CD4-positive, alpha-beta T cell treated with Interleukin-10 for 1 hour (primary cell): ENCODE measurements at regions not wholly inside any gene's neighbourhood (a gene's known extent, or its start where the extent isn't known, plus 50 kb on each side); places are given as distances from the start of the nearest gene placed in this dataset.

Experiments used
- DNase-seq: peaks from one replicate; pipeline ENCODE4 v3.0.0-alpha.2; 2020

DNA sequence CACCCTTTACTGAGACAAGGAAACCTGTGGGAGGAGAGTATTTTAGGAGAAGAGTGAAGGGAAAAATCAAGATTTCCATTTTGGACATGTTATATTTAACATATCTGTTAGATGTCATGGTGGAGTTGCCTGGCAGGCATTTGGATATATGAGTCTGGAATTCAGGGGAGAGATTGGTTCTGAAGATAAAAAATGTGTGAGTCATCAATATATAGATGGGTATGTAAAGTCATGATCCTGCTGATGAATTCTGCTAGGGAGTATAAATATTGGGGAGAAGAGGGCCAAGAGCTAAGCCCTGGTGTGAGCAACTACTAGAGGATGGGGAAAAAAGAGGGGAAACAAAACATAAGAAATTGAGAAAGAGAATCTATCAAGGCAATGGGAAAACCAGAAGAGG lies 151.3 kb upstream of the SOX9 start:
- no peak for DNase-seq

DNA sequence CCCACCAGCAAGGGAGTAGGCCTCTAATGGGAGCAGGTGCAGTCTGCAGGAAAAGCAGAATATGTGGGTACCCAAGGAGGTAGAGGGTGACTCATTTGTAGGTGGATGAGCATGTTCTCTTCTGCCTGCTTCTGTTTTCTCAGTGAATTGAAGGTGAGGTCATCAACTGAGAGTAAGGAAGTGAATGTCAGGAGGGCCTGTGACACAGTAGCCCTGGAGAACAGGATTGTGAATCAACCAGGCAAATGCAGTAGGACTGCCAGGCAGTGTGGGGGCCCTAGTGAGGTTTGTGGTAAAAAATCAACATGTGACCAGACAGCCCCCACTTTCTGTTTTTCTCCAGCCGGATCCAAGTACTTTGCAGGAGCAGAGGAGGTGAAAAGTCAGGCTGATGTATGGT lies 150.5 kb upstream of the SOX9 start:
- no peak for DNase-seq

DNA sequence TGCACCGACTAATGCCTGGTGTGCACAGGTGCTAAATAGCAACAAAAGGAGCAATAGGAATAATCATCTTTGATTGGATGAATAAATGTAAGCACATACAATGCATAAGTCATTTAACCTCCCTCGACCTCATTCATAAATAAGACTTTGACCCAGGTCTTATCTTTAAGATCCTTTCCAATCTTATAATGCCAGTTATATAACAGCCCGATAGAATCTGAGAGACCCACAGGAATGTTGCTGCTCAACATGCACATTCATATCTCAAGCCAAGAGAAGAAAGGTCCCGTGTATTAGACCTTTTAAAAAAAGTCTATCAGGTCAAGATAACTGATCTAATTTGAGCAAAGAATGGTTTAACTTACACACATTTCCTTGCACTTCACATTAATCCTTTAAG lies 146.8 kb upstream of the SOX9 start:
- DNase-seq = no peak

DNA sequence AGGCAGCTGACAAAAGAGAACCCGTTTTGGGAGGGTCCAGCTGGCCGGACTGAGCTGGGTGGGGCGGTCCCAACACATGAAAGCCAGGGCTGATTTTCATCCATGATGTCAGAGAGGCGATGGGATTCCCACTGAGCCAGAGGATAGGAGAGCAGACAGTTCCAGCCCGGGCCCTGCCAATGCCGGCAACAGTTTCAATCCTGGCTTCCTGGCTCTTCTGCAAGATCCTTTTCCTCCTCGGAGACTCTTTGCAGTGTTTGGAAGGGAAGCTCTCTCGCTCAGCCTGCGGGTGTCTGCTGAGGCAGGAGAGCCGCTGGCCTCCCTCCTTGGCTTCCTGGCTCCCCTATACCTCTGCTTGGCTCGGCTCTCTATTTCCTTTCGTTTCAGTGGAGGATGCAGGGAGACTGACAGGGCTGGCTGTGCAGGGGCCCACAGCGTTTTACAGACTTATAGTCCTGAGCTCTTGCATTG lies 145.5 kb upstream of the SOX9 start:
- no peak for DNase-seq

DNA sequence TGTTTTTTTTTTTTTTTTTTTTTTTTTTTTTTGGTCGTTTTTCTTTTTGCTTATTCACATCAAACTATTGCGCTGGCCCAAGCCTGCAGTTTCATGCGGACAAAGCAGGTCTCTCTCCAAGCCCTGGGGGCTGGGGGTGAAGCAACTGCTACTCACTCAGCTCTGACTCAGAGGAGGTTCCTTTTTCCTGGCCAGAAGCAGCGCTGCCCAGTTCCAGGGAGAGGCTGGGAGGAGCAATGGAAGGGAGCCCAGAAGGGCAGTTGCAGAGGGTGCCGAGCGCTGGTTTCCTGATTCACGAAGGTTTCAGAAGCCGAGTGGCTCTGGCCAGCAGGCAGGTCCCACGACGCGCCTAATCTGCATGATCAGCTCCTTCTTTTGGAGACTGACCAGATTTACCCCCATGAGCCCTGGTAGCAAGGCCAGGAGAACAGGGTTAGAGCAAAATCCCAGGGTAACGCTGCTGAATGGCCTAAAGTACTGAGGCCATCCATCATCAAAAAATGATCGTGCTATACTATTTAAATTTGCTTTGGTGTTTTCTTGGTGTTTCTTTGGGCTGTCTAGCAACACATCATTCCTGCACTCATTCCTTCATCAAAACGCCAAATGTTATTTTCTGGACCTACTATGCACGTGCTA lies 144.7 kb upstream of the SOX9 start:
- DNase-seq = no peak

DNA sequence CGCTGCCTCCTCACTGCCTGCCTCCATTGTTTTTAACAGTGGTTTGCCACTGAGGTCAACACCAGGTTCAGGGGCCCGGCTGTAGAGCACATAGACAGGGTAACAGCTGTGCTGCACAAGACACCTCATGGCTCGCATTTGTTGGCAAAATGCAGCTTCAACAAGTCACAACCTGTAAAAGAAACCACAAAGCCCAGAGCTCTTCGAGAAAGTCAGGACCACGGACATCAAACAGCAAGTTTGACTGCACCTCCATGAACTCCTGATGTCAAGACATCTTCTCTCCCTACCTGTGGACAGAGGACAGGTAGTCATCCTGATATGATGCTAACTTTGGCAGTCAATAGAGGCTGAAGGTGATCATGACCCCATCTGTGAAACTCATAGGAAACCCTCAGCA lies 142.4 kb upstream of the SOX9 start:
- DNase-seq = no peak

DNA sequence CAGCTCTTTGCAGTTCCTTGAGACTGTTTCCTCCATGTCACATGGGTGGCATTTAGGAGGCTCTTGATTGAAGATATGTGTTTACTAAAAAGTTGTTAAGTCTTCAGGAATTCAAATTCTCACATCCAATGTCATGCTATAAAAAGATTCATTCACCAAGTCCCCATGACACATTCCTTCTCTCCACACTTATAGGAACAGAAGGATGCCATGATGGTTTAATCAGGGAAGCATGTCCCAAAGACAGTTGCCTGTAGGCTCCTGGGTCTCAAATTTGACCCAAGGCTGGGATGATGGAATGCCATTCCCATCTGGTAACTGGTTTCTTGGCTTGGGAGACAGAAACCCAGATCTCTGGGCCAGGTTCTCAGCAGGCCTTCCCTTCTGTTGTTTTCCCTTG lies 140.6 kb upstream of the SOX9 start:
- no peak for DNase-seq

DNA sequence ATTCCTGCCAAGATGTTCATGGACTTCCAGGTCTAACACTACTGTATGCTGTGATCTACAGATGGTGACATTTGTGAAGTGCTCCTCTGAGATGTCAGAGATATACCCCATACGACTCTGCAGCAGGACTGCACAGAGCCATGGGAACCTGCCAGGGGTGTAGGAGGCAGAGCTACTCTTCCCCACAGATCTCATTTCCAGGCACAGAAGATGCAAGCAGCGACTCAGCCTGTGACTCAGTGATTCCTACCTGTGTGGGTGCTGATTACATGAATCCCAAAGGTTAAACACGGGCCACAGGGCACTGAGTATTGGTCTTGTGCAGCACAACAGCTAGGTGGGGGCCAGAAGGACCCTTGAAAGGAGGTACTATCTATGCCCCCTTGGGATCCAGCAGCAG lies 137.0 kb upstream of the SOX9 start:
- DNase-seq = no peak

DNA sequence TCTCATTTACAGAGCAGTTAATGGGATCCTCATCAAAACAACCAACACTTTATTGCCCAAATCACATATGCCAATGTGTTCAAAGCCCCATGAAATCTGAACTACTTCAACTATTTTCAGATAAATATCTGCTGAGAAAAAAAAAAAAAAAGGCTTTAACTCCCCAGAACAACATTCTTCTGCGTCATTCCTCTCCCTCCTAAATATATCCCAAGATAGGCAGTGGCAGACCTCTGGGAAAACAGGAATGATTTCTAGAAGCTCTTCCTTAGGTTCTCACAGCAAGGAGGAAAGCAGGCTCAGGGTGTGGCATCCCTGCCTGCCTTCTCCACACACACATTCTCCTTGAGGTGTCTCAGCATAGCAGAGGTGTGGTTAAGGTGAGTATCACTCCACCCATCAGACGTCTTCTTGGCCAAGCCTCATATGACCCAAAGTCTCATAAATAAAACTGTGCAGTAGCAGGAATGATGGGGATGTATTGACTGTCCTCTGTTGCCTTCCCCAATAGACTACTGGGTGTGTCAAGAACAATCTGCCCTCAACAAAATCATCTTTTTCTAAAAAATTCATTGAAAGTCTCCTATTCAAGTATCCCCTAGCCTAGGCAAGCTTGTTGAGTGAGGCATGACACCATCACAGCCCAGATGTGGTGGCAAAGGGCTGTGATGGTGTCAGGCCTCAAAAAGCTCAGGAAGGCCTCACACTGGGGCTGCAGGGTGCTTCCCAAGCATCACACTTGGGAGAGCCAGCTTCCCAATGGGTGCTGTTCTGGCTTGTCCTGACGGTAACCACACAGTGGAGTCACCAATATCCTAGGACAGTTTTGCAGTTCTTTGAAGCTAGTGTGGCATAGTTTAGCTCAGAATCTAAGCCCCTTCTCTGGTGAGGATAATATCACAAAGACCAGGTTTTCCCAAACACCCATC lies 135.4 kb upstream of the SOX9 start:
- DNase-seq = no peak

DNA sequence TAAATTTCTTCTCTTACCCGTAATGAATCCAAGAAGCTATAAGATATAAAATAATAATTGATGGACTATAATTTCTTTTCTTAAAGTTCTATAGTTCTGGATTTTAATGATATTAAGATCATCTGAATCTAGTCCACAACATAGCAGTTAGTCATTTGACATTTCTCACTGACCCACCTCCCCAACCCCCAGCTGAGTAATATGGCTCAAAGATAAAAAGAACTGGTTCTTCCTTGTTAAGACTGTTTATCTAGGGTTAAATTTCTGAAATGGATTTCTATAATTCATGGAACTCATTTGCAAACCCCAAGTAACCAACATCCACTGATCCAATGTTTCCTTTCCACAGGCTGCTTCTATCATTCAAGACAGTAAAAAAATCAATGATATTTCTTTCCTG lies 133.9 kb upstream of the SOX9 start:
- no peak for DNase-seq

DNA sequence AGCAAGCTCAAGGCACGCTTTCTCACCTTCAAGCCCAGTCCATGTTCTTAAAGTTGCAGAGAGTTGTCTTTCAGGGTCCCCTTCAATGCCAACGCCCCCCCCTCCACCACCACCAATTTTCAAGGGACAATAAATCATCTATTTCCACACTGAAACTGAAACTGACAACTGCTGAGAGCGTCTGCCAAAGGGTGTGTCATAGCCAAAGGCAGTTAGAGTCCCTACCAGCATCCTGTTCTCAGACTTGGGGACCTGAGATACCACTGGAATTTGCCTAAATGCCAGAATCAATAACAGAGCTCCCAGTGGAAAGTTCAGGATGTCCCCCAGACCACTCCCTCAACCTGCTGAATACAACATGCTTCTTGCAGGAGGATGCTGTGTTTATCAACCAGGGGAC lies 133.2 kb upstream of the SOX9 start:
- no peak for DNase-seq

DNA sequence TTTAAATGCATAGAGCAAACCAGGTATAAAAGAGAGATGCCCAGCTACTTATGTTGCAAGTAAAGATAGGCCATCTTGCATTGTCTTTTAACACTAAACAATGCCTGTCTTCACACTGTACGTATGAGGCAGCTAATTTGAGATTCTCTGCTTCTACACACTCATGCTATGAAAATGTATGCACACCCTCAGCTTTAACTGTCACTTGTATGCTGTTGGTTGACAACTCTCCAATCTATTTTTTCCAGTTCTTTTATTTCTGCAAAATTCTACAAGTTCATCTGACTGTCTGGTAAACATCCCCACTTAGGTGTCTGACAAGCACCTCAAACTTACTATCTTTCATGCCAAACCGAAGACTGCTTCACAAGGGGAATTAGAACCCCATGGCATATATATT lies 131.7 kb upstream of the SOX9 start:
- no peak for DNase-seq

DNA sequence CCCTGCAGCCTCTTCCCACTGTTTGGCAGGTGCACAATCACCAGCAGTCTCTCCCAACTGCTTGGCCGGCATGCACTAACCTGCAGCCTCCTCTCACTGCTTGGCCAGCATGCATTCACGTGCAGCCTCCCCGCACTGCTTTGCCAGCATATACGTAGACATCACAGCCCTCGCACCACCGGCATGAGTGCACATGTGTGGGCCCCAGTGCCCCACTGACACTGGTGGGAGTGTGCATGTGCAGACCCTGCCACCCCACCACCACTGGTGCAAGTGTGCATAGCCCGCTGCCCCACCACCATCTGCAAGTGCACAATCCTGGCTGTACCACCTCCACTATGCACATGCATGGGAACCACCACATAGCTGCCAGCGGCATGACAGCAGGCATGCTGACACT lies 127.5 kb upstream of the SOX9 start:
- DNase-seq = no peak

DNA sequence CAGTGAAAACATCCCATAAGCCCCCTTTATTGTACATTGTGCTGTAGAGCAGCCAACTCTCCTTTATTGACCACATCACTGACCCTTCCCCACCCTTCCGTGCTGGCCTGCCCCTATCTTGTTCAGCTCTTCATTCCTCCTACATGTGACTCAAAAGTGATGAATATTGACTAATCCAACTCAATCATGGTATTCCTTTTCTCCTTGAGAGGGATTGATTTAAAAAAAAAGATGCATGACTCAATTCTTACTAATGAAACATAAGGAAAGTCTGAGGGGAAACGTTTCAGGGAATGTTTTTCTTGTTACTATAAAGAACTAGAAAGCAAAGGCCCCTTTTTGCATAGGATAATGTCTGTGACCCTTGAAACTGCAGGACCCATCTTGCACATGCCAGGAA lies 125.2 kb upstream of the SOX9 start:
- no peak for DNase-seq

DNA sequence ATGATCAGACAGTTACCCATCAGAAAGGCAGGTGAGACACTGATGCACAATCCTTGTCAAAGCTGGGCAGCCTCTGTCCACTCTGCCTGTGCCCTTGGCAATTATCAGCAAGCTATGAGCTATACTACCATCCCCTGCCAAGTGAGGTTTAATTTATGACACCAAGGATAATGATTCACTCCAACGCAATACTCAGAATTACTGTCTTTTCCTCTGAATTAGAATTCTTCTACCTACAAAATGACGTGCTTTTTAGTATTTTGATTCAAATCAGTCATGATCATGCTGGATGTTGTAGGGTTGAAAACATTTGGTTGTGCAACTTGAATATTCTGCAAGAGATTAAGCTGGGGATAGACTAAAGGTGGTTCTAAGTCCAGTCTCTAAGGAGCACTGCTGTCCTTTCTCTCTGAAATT lies 116.8 kb upstream of the SOX9 start:
- DNase-seq = no peak

DNA sequence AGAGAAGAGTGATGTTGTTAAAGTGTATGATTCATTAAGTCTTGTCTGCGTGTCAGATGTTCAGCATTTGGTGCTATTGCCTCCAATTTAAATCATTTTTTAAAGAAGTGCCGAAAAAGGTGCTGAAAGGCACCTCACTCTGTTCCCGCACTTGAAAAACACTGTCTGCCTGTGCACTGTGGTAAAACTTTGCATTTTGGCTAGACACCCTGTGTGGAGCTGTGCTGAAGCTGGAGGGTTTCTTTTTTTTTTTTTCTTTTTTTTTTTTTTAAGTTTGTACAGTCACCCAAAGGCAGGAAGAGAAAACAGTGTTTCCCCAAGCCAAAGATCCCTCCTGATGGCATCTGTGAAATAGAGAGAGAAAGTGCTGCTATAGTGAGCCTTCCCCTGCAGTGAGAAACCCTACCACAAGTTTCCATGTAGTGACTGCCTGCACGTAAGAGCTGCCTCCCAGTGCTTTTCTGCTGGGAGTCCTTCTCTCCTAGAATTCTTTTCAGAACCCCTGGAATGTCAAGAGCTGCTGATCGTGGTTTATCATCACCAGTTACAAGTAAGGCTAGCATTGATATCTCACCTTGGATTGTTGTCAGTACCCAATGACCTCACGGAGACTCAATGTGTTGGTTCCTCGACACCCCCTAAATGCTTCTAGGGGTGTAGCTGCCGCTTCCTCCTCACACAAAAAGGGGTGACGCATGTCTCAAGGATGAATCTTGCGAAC lies 116.0 kb upstream of the SOX9 start:
- DNase-seq = no peak

DNA sequence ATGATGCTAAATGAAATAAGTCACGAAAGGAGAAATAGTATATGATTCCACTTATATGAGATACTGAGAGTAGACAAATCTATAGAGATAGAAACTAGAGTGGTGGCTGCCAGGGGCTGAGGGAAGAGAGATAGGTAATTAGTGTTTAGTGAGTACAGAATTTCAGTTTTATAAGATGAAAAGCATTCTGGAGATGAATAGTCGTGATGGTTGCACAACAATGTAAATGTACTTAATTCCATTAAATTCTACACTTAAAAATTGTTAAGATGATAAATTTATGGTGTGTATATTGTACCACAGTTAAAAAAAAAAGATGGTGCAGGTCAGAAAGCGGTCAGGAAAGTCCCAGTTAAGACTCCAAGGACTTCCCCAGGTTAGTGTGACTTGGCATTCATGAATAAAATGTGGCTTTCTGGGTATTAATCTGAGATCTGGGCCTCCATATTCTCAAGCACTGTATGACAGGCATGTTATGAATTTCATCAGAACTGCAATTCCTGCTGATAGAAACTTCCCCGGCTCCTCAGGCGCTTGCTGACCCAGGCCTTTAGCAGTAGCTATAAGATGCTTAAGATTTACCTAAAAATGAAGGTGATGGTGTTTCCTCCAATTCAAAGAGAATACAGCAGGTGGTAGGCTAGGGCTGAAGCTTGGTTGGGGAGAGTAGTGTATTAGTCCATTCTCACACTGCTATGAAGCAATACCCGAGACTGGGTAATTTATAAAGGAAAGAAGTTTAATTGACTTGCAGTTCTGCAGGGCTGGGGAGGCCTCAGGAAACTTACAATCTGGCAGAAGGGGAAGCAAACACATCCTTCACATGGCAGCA lies 115.3 kb upstream of the SOX9 start:
- no peak for DNase-seq

DNA sequence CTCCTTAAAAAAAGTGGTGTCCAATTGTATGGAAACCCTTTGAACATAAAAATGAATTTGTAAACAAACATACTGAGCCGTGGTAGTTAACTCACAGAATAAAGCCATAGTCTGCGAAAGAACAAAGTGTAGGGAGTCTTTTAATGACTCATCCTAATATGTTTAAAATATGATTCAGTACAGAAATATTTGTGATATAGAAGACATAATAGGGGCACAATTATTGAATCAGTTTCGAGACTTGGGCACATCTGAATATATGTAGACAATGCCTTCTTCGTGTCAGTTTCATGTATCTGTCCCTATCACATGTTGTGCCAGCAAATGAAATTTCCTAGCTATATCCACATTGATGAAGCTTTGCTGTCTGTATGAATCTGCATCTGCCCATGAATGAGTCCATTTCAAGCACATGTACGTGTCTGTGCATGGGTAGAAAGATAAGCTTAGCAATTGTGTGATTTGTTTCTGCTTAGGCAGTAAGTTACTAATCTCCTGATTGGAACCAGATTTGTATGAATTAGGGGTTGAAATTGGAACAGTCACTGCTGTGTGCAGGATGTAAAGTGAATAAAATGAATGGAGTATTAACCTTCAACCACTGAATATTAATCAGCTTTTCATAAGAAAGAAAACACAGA lies 112.5 kb upstream of the SOX9 start:
- DNase-seq = no peak

DNA sequence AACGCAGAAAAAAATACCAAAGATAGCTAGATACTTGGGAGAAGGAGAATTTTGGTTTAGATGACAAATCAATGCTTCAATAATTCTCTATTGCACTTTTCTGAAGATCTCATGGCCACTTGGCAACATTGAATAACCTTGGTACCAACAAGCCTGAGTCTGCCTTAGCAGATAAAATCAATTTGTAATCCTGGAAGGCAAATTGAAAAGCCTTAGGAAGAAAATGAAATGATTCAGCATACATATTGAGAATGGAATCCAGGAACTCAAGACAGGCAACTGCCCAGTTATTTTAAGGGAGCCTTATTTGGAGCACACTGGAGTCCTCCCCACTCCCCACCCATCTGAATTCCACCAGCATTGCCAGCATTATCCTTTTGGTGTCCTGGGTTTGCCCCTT lies 109.3 kb upstream of the SOX9 start:
- no peak for DNase-seq

DNA sequence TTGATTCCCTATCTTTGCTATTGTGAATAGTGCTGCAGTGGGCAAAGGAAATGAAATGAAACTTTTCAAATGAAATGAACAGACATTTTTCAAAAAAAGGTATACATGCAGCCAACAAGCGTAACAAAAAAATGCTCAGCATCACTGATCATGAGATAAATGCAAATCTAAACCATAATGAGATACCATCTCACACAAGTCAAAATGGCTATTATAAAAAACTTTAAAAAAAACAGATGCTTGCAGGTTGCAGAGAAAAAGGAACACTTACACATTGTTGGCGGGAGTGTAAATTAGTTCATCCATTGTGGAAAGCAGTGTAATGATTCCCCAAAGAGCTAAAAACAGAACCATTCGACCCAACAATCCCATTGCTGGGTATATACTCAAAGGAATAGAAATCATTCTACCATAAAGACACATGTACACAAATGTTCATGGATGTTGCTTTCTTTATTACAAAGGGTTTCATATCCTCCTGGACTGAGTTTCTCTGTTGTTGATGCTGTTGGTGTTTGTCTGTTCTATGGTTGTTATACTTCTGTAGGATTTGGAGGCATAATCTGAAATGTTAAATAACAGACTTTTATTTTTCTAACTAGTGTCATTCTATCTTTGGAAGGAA lies 99.3 kb upstream of the SOX9 start:
- DNase-seq = no peak

DNA sequence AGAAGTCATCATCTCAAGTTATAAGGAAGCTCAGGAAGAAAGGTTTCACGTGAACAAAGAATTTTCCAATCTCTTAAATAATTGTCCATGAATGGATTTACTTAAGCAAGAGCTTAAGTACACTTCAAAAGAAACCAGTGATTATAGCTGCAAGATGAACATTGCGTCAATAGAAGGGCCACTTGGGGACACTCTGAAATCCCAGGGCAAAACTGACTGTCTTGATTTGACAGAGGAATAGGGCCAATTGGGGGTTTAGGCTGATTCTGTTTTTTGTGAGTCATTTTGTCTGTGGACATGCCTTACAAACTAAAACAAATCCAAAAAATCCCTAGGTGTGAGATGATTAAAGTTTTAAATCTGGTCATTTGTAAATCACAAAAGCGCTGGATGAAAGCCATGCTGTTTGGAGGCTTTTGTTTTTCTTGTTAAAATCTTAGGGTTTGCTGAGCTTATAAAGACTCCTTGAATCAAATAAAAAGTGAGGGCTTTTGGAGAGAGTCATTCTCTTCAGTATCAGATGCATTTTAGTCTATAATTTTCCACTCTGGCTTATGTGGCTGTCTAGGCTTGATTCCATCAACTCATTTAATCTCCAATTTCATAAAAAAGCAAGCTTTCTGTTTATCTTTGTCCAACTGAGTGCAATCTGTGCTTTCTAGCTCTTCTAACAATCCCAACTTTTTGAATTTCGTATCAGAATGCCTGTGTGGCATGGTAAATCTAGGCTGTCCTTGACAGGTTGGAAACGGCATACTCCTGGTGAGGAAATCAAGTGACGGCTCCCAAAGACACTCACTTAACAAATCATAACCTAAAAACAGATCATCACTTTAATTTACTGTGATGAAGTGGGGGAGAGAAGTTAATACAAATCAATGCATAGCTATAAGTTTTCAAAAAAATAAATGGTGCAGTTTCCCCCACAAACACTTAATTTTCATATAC lies 98.2 kb upstream of the SOX9 start:
- DNase-seq = no peak
